ENCODE measurements at regions not wholly inside any gene's neighbourhood (a gene's known extent, or its start where the extent isn't known, plus 50 kb on each side); places are given as distances from the start of the nearest gene placed in this dataset.
"Not testable (repeated sequence)": the region's sequence is repeated elsewhere in the genome, so short reads cannot be mapped to it uniquely, and the experiment has no call there.

GRCh38 chr5:27474047-27474309, 435.6 kb upstream of the CDH9 start:
- DNase-seq (ENCODE audit: low spot score), result no peak

- DNase-seq (ENCODE audit: low spot score), result no peak
Measured at GRCh38 chr5:27473307-27474046, 435.1 kb upstream of the CDH9 start.

- no peak for DNase-seq (ENCODE audit: low spot score)
Measured at GRCh38 chr5:27472871-27473270, 434.5 kb upstream of the CDH9 start.

GRCh38 chr5:27472000-27472763, 433.8 kb upstream of the CDH9 start:
- no peak for DNase-seq (ENCODE audit: low spot score)

GRCh38 chr5:27466959-27467358, 428.6 kb upstream of the CDH9 start:
- no peak for DNase-seq (ENCODE audit: low spot score)

GRCh38 chr5:27465140-27465539, 426.8 kb upstream of the CDH9 start:
- no peak for DNase-seq (ENCODE audit: low spot score)

- DNase-seq (ENCODE audit: low spot score), result no peak
Measured at GRCh38 chr5:27463446-27464149, 425.2 kb upstream of the CDH9 start.

- DNase-seq (ENCODE audit: low spot score), result no peak
Measured at GRCh38 chr5:27462936-27463335, 424.6 kb upstream of the CDH9 start.

- DNase-seq (ENCODE audit: low spot score), result no peak
Measured at GRCh38 chr5:27458287-27458686, 419.9 kb upstream of the CDH9 start.

- no peak for DNase-seq (ENCODE audit: low spot score)
Measured at GRCh38 chr5:27451377-27451776, 413.0 kb upstream of the CDH9 start.

GRCh38 chr5:27450607-27451006, 412.2 kb upstream of the CDH9 start:
- DNase-seq (ENCODE audit: low spot score), result no peak

GRCh38 chr5:27439383-27439782, 401.0 kb upstream of the CDH9 start:
- not testable (repeated sequence) for DNase-seq (ENCODE audit: low spot score)

- DNase-seq (ENCODE audit: low spot score), result no peak
Measured at GRCh38 chr5:27437594-27438200, 399.3 kb upstream of the CDH9 start.

GRCh38 chr5:27434335-27434734, 395.9 kb upstream of the CDH9 start:
- DNase-seq (ENCODE audit: low spot score), result no peak

GRCh38 chr5:27414099-27414498, 375.7 kb upstream of the CDH9 start:
- no peak for DNase-seq (ENCODE audit: low spot score)

GRCh38 chr5:27412384-27412783, 374.0 kb upstream of the CDH9 start:
- DNase-seq (ENCODE audit: low spot score), result no peak

- DNase-seq (ENCODE audit: low spot score), result no peak
Measured at GRCh38 chr5:27406020-27406419, 367.6 kb upstream of the CDH9 start.

GRCh38 chr5:27403243-27403882, 365.0 kb upstream of the CDH9 start:
- no peak for DNase-seq (ENCODE audit: low spot score)

GRCh38 chr5:27402828-27403227, 364.4 kb upstream of the CDH9 start:
- DNase-seq (ENCODE audit: low spot score), result no peak

GRCh38 chr5:27396998-27397397, 358.6 kb upstream of the CDH9 start:
- DNase-seq (ENCODE audit: low spot score), result no peak

GRCh38 chr5:27392716-27393115, 354.3 kb upstream of the CDH9 start:
- DNase-seq (ENCODE audit: low spot score), result no peak

GRCh38 chr5:27389696-27390095, 351.3 kb upstream of the CDH9 start:
- no peak for DNase-seq (ENCODE audit: low spot score)

All from mesenteric fat pad (tissue), 1 donor.